ENCODE measurements at regions not wholly inside any gene's neighbourhood (a gene's known extent, or its start where the extent isn't known, plus 50 kb on each side); places are given as distances from the start of the nearest gene placed in this dataset.

DNA sequence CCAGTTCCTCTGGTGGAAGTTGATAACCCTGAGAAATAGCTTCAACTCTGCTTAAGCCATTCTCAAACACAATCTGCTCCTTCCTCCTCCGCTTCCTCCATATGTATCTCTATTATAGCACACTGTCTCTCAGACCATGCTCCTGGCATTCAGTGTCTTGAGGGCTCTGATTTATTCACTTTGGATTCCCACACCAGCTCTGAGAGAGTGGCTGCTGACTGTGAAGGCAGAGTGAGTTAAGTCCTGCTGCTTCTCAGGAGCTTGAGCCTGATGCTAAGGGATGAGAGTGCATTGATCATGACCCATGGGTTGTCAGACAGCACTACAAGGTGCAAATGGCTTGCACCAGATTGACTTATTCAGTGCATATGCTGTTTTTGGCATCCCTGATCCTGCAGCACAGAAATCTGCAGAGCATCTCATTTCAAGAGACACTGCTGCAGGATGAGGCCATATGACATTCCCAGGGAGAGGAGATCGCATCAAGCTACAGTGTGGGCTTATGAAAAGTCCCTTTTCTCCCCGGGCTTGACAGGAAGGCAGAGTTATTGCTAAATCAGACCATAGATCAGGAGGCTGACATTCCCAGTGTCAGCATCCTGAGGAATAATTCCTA, 500.5 kb upstream of the RAB6C start:
- TF ChIP-seq EP300 (IDR thresholded peaks at IDR 0.05) = no peak
- no peaks in the 10 kb centered on the region for H3K4me1 ChIP-seq
- peaks cover 9% of the 10 kb centered on the region for H3K27me3 ChIP-seq
- 39 to 47% methylated on average over 3 of the region's 3 CpGs for WGBS, 2 donors (ENCODE audit: low coverage in 1 of 2)
- no peak overlapping the region for H3K4me3 ChIP-seq
- no peak overlapping the region for H3K27ac ChIP-seq
- no peak for ATAC-seq
- H3K36me3 ChIP-seq = no peaks in the 10 kb centered on the region
- no peaks in the 10 kb centered on the region for H3K9me3 ChIP-seq

- 52 to 63% methylated on average over 6 to 7 of the region's 7 CpGs for WGBS, 2 donors (ENCODE audit: low coverage in 1 of 2)
Observed at GRCh38 chr2:129479892-129480291, 499.6 kb upstream of the RAB6C start.

GRCh38 chr2:129480790-129481189, 498.7 kb upstream of the RAB6C start:
- ATAC-seq = no peak
- TF ChIP-seq EP300 (IDR thresholded peaks at IDR 0.05) (no peak), POLR2A (IDR thresholded peaks at IDR 0.05) (no peak), POLR2AphosphoS5 (IDR thresholded peaks at IDR 0.05) (no peak), CTCF (IDR thresholded peaks at IDR 0.05) (no peak)
- no peaks in the 10 kb centered on the region for H3K9me3 ChIP-seq

More at GRCh38 chr2:129479892-129480291, 499.6 kb upstream of the RAB6C start:
- Histone ChIP-seq H3K4me1 (no peaks in the 10 kb centered on the region), H3K4me3 (no peak overlapping the region), H3K9me3 (no peaks in the 10 kb centered on the region), H3K27ac (no peak overlapping the region), H3K27me3 (peaks cover 10% of the 10 kb centered on the region), H3K36me3 (no peaks in the 10 kb centered on the region)
- ATAC-seq = no peak
- no peak for TF ChIP-seq EP300 (IDR thresholded peaks at IDR 0.05)
- TF ChIP-seq POLR2A (IDR thresholded peaks at IDR 0.05) = no peak
- no peak for TF ChIP-seq POLR2AphosphoS5 (IDR thresholded peaks at IDR 0.05)
- no peak for TF ChIP-seq CTCF (IDR thresholded peaks at IDR 0.05)

GRCh38 chr2:129481306-129482219, 497.9 kb upstream of the RAB6C start:
- H3K9me3 ChIP-seq = no peaks in the 10 kb centered on the region
- H3K27ac ChIP-seq = no peak overlapping the region
- no peak overlapping the region for H3K4me3 ChIP-seq
- no peak for ATAC-seq
- no peaks in the 10 kb centered on the region for H3K36me3 ChIP-seq
- TF ChIP-seq POLR2A (IDR thresholded peaks at IDR 0.05) = no peak
- no peak for TF ChIP-seq CTCF (IDR thresholded peaks at IDR 0.05)
- TF ChIP-seq POLR2AphosphoS5 (IDR thresholded peaks at IDR 0.05) = no peak
- TF ChIP-seq EP300 (IDR thresholded peaks at IDR 0.05) = no peak
- WGBS, 2 donors (ENCODE audit: low coverage in 1 of 2) = 77 to 82% methylated on average over 3 to 4 of the region's 7 CpGs
- H3K27me3 ChIP-seq = peaks cover 10% of the 10 kb centered on the region
- H3K4me1 ChIP-seq = no peaks in the 10 kb centered on the region

More at GRCh38 chr2:129480790-129481189, 498.7 kb upstream of the RAB6C start:
- H3K4me3 ChIP-seq = no peak overlapping the region
- H3K27ac ChIP-seq = no peak overlapping the region
- H3K36me3 ChIP-seq = no peaks in the 10 kb centered on the region
- H3K27me3 ChIP-seq = peaks cover 10% of the 10 kb centered on the region
- H3K4me1 ChIP-seq = no peaks in the 10 kb centered on the region
- 40 to 100% methylated on average over 1 of the region's 3 CpGs for WGBS, 2 donors (ENCODE audit: low coverage in 1 of 2)

- no peaks in the 10 kb centered on the region for H3K9me3 ChIP-seq
- no peak overlapping the region for H3K27ac ChIP-seq
- H3K4me1 ChIP-seq = no peaks in the 10 kb centered on the region
- H3K27me3 ChIP-seq = peaks cover 10% of the 10 kb centered on the region
- H3K4me3 ChIP-seq = no peak overlapping the region
- WGBS, 2 donors (ENCODE audit: low coverage in 1 of 2) = 71 to 94% methylated on average over 1 to 6 of the region's 6 CpGs
- no peaks in the 10 kb centered on the region for H3K36me3 ChIP-seq
- TF ChIP-seq CTCF (IDR thresholded peaks at IDR 0.05) (no peak), POLR2A (IDR thresholded peaks at IDR 0.05) (no peak), POLR2AphosphoS5 (IDR thresholded peaks at IDR 0.05) (no peak), EP300 (IDR thresholded peaks at IDR 0.05) (no peak)
- ATAC-seq = no peak
Observed at GRCh38 chr2:129482626-129483025, 496.8 kb upstream of the RAB6C start.

Measured in gastroesophageal sphincter (tissue), 4 donors.